ENCODE measurements at regions not wholly inside any gene's neighbourhood (a gene's known extent, or its start where the extent isn't known, plus 50 kb on each side); places are given as distances from the start of the nearest gene placed in this dataset.

- ATAC-seq (no peak), DNase-seq (no peak)
- H3K4me1 Mint-ChIP-seq (ENCODE audit: low read depth), result peaks cover 10% of the 10 kb centered on the region
- POLR2A ChIA-PET, result no interaction called here
- no peaks in the 10 kb centered on the region for H3K9me3 Mint-ChIP-seq
- intact Hi-C loops (cut with micrococcal nuclease), result no loop called here
- CTCF ChIA-PET, result no interaction called here
- no peak overlapping the region for H3K4me3 Mint-ChIP-seq
- H3K27ac Mint-ChIP-seq, result no peak overlapping the region
- TF ChIP-seq, protein P1, sequence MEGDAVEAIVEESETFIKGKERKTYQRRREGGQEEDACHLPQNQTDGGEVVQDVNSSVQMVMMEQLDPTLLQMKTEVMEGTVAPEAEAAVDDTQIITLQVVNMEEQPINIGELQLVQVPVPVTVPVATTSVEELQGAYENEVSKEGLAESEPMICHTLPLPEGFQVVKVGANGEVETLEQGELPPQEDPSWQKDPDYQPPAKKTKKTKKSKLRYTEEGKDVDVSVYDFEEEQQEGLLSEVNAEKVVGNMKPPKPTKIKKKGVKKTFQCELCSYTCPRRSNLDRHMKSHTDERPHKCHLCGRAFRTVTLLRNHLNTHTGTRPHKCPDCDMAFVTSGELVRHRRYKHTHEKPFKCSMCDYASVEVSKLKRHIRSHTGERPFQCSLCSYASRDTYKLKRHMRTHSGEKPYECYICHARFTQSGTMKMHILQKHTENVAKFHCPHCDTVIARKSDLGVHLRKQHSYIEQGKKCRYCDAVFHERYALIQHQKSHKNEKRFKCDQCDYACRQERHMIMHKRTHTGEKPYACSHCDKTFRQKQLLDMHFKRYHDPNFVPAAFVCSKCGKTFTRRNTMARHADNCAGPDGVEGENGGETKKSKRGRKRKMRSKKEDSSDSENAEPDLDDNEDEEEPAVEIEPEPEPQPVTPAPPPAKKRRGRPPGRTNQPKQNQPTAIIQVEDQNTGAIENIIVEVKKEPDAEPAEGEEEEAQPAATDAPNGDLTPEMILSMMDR (IDR thresholded peaks at IDR 0.05), result no peak
- no peaks in the 10 kb centered on the region for H3K36me3 Mint-ChIP-seq (ENCODE audit: low read depth)
- peaks cover 4% of the 10 kb centered on the region for H3K27me3 Mint-ChIP-seq
These were observed 528.7 kb upstream of the TGFBR2 start for GRCh38 chr3:30077746-30078145.

- TF ChIP-seq, protein P1 (IDR thresholded peaks at IDR 0.05), result no peak
- CTCF ChIA-PET, result no interaction called here
- POLR2A ChIA-PET, result no interaction called here
- Mint-ChIP-seq H3K36me3 (ENCODE audit: low read depth) (no peaks in the 10 kb centered on the region), H3K4me1 (ENCODE audit: low read depth) (peaks cover 7% of the 10 kb centered on the region), H3K4me3 (no peak overlapping the region), H3K27me3 (peaks cover 8% of the 10 kb centered on the region), H3K27ac (no peak overlapping the region), H3K9me3 (no peaks in the 10 kb centered on the region)
- DNase-seq, result no peak
- intact Hi-C loops (cut with micrococcal nuclease), result no loop called here
- ATAC-seq, result no peak
These were observed 527.7 kb upstream of the TGFBR2 start for GRCh38 chr3:30078736-30079135.

DNA sequence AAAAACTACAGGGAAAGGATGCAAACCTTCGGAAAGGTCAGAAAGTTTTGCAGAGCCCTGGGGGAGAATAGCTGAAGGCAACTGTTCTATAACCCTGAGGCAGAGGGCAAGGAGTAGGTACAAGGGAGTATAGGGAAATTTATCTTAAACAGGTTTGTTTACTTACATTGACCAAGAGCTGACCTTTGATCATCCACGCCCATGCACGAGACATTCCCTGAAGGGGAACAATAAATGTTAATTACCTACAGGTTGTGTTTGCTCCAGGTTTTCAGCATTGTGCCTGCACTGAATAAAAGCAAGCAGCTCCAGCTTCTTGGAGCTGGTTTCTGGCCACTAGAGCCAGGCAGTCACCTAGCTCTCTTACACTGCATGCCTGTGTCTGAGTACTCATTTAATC lies 524.5 kb upstream of the TGFBR2 start:
- Mint-ChIP-seq H3K9me3 (no peaks in the 10 kb centered on the region), H3K4me1 (ENCODE audit: low read depth) (no peaks in the 10 kb centered on the region), H3K36me3 (ENCODE audit: low read depth) (no peaks in the 10 kb centered on the region), H3K27ac (no peak overlapping the region), H3K27me3 (peaks cover 14% of the 10 kb centered on the region), H3K4me3 (no peak overlapping the region)
- DNase-seq (no peak), ATAC-seq (no peak)
- CTCF ChIA-PET, result no interaction called here
- TF ChIP-seq, protein P1 (IDR thresholded peaks at IDR 0.05), result no peak
- POLR2A ChIA-PET, result interaction anchor here (0.6 kb wide), 1 partner anchor 103 kb away, joined by 3 read pairs; no protein-coding TSS in a partner anchor
- intact Hi-C loops (cut with micrococcal nuclease), result no loop called here

DNA sequence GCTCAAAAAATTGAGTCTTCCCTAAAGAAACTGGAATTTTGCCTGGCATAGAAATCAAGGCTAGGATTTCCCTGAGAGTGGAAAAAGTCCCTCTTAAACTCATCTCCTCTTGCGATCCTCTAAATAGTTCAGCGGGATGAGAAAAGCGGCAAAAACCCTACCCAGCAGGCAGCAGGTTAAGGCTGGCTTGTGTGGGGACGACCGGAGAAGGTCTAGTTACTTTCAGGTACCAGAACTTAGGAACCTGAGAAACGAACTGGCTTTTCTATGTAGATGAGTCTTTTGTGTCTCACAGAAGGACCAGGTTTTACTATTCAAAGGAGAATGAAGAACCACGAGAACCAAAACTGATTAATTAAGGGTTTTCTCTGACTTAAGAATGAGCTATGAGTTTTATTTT lies 523.7 kb upstream of the TGFBR2 start:
- Mint-ChIP-seq H3K27ac (no peak overlapping the region), H3K4me1 (ENCODE audit: low read depth) (no peaks in the 10 kb centered on the region), H3K36me3 (ENCODE audit: low read depth) (no peaks in the 10 kb centered on the region), H3K4me3 (no peak overlapping the region), H3K9me3 (no peaks in the 10 kb centered on the region), H3K27me3 (peaks cover 14% of the 10 kb centered on the region)
- ChIA-PET CTCF (no interaction called here), POLR2A (interaction anchor here (0.6 kb wide), 1 partner anchor 102 kb away, joined by 3 read pairs; no protein-coding TSS in a partner anchor)
- DNase-seq, result no peak
- intact Hi-C loops (cut with micrococcal nuclease), result no loop called here
- TF ChIP-seq, protein P1 (IDR thresholded peaks at IDR 0.05), result no peak
- no peak for ATAC-seq

DNA sequence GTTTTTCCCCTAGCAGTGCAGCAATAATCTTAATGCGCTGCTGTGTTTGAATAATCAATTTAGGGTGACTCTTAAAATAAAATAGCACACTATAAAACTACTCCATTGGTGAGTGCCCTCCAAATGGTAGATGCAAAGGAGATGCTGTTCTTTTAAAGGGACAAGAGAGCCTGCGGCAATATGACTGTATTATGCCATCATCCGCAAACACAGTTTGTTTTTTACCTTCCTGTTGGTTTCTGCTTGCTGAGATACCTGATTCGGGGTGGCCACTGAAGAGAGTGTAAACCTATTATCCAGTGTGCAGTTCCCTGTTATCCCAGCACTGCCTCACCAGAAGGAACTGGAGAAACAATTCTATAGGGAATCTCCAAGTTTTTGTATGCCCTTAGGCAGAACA lies 523.1 kb upstream of the TGFBR2 start:
- POLR2A ChIA-PET, result no interaction called here
- DNase-seq, result no peak
- Mint-ChIP-seq H3K36me3 (ENCODE audit: low read depth) (no peaks in the 10 kb centered on the region), H3K9me3 (no peaks in the 10 kb centered on the region), H3K4me1 (ENCODE audit: low read depth) (no peaks in the 10 kb centered on the region), H3K27ac (no peak overlapping the region), H3K4me3 (no peak overlapping the region), H3K27me3 (peaks cover 14% of the 10 kb centered on the region)
- TF ChIP-seq, protein P1 (IDR thresholded peaks at IDR 0.05), result no peak
- CTCF ChIA-PET, result no interaction called here
- ATAC-seq, result no peak
- intact Hi-C loops (cut with micrococcal nuclease), result no loop called here

All from activated CD8-positive, alpha-beta T cell treated with anti-CD3 and anti-CD28 coated beads for 36 hours (primary cell).